ENCODE measurements at regions not wholly inside any gene's neighbourhood (a gene's known extent, or its start where the extent isn't known, plus 50 kb on each side); places are given as distances from the start of the nearest gene placed in this dataset.

DNA sequence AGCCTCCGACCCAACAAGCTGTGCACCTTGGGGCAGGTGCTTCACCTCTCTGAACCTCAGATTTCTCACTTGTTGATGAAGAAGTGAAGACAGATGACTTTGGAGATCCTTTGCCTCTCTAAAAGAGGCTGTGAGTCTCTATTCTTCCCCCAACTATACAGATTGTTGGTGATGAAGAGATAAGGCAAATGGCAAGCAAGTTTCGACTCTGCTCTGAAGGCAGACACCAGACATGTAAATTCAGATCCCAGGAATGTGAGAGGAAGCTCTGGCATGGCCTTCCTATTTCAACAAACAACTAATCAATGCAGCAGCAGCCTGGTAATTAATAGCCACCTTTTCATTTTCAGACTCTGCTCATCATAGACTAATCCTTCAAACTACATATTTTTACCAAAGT is 74.2 kb upstream of the EGR2 start (continued):
- TF ChIP-seq PAX8 (IDR thresholded peaks at IDR 0.05) (no peak), TARDBP (IDR thresholded peaks at IDR 0.05; ENCODE audit: borderline replicate concordance) (no peak), CREM (IDR thresholded peaks at IDR 0.05; ENCODE audit: low read depth) (no peak), SMC3 (IDR thresholded peaks at IDR 0.05; ENCODE audit: borderline replicate concordance, low read length) (no peak), ZSCAN29 (IDR thresholded peaks at IDR 0.05) (no peak), ETV6 (conservative IDR thresholded peaks at IDR 0.05 in 1 of 2, IDR thresholded peaks at IDR 0.05 in 1 of 2; ENCODE audit: borderline replicate concordance in 1 of 2, low read depth in 1 of 2) (no peak)
- TF ChIP-seq, protein P1, sequence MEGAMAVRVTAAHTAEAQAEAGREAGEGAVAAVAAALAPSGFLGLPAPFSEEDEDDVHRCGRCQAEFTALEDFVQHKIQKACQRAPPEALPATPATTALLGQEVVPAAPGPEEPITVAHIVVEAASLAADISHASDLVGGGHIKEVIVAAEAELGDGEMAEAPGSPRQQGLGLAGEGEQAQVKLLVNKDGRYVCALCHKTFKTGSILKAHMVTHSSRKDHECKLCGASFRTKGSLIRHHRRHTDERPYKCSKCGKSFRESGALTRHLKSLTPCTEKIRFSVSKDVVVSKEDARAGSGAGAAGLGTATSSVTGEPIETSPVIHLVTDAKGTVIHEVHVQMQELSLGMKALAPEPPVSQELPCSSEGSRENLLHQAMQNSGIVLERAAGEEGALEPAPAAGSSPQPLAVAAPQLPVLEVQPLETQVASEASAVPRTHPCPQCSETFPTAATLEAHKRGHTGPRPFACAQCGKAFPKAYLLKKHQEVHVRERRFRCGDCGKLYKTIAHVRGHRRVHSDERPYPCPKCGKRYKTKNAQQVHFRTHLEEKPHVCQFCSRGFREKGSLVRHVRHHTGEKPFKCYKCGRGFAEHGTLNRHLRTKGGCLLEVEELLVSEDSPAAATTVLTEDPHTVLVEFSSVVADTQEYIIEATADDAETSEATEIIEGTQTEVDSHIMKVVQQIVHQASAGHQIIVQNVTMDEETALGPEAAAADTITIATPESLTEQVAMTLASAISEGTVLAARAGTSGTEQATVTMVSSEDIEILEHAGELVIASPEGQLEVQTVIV (IDR thresholded peaks at IDR 0.05; ENCODE audit: borderline replicate concordance, partially characterized antibody), result no peak
- TF ChIP-seq, protein P2, sequence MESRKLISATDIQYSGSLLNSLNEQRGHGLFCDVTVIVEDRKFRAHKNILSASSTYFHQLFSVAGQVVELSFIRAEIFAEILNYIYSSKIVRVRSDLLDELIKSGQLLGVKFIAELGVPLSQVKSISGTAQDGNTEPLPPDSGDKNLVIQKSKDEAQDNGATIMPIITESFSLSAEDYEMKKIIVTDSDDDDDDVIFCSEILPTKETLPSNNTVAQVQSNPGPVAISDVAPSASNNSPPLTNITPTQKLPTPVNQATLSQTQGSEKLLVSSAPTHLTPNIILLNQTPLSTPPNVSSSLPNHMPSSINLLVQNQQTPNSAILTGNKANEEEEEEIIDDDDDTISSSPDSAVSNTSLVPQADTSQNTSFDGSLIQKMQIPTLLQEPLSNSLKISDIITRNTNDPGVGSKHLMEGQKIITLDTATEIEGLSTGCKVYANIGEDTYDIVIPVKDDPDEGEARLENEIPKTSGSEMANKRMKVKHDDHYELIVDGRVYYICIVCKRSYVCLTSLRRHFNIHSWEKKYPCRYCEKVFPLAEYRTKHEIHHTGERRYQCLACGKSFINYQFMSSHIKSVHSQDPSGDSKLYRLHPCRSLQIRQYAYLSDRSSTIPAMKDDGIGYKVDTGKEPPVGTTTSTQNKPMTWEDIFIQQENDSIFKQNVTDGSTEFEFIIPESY (IDR thresholded peaks at IDR 0.05), result no peak
- TF ChIP-seq, protein P3, sequence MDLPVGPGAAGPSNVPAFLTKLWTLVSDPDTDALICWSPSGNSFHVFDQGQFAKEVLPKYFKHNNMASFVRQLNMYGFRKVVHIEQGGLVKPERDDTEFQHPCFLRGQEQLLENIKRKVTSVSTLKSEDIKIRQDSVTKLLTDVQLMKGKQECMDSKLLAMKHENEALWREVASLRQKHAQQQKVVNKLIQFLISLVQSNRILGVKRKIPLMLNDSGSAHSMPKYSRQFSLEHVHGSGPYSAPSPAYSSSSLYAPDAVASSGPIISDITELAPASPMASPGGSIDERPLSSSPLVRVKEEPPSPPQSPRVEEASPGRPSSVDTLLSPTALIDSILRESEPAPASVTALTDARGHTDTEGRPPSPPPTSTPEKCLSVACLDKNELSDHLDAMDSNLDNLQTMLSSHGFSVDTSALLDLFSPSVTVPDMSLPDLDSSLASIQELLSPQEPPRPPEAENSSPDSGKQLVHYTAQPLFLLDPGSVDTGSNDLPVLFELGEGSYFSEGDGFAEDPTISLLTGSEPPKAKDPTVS (IDR thresholded peaks at IDR 0.05; ENCODE audit: low read depth, low read length), result no peak
- TF ChIP-seq, protein P4, sequence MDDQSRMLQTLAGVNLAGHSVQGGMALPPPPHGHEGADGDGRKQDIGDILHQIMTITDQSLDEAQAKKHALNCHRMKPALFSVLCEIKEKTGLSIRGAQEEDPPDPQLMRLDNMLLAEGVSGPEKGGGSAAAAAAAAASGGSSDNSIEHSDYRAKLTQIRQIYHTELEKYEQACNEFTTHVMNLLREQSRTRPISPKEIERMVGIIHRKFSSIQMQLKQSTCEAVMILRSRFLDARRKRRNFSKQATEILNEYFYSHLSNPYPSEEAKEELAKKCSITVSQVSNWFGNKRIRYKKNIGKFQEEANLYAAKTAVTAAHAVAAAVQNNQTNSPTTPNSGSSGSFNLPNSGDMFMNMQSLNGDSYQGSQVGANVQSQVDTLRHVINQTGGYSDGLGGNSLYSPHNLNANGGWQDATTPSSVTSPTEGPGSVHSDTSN (IDR thresholded peaks at IDR 0.05; ENCODE audit: insufficient replicate concordance, low read depth, low read length), result no peak
- TF ChIP-seq, protein P5, sequence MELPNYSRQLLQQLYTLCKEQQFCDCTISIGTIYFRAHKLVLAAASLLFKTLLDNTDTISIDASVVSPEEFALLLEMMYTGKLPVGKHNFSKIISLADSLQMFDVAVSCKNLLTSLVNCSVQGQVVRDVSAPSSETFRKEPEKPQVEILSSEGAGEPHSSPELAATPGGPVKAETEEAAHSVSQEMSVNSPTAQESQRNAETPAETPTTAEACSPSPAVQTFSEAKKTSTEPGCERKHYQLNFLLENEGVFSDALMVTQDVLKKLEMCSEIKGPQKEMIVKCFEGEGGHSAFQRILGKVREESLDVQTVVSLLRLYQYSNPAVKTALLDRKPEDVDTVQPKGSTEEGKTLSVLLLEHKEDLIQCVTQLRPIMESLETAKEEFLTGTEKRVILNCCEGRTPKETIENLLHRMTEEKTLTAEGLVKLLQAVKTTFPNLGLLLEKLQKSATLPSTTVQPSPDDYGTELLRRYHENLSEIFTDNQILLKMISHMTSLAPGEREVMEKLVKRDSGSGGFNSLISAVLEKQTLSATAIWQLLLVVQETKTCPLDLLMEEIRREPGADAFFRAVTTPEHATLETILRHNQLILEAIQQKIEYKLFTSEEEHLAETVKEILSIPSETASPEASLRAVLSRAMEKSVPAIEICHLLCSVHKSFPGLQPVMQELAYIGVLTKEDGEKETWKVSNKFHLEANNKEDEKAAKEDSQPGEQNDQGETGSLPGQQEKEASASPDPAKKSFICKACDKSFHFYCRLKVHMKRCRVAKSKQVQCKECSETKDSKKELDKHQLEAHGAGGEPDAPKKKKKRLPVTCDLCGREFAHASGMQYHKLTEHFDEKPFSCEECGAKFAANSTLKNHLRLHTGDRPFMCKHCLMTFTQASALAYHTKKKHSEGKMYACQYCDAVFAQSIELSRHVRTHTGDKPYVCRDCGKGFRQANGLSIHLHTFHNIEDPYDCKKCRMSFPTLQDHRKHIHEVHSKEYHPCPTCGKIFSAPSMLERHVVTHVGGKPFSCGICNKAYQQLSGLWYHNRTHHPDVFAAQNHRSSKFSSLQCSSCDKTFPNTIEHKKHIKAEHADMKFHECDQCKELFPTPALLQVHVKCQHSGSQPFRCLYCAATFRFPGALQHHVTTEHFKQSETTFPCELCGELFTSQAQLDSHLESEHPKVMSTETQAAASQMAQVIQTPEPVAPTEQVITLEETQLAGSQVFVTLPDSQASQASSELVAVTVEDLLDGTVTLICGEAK (IDR thresholded peaks at IDR 0.05; ENCODE audit: borderline replicate concordance), result no peak
